Chondrocyte (in vitro differentiated cells): ENCODE measurements at regions not wholly inside any gene's neighbourhood (a gene's known extent, or its start where the extent isn't known, plus 50 kb on each side); places are given as distances from the start of the nearest gene placed in this dataset.

Experiments used
- DNase-seq: peaks from one replicate; pipeline ENCODE4 v3.0.0; 2021; ENCODE audit warnings: mixed read lengths, low spot score
- H3K27ac Mint-ChIP-seq: one replicate; pipeline ENCODE4 v1.8.0; 2021; ENCODE audit warnings: mild to moderate bottlenecking, moderate library complexity, mixed read lengths; ENCODE audit not compliant: unreplicated experiment
- H3K27me3 Mint-ChIP-seq: 2 replicates; pipeline ENCODE4 v1.8.0; 2021; ENCODE audit warnings: low read depth, mixed read lengths
- H3K36me3 Mint-ChIP-seq: 2 replicates; pipeline ENCODE4 v1.8.0; 2021; ENCODE audit warnings: low read depth, mixed read lengths
- H3K4me1 Mint-ChIP-seq: 2 replicates; pipeline ENCODE4 v1.8.0; 2021; ENCODE audit warnings: low read depth, mild to moderate bottlenecking, mixed read lengths
- H3K4me3 Mint-ChIP-seq: one replicate; pipeline ENCODE4 v1.8.0; 2021; ENCODE audit warnings: mild to moderate bottlenecking, moderate library complexity, mixed read lengths; ENCODE audit not compliant: unreplicated experiment
- H3K9me3 Mint-ChIP-seq: 2 replicates; pipeline ENCODE4 v1.8.0; 2021; ENCODE audit warnings: low read depth, mixed read lengths
- CTCF ChIP-seq: fragments of 200-600 bp; sonication (generic); IDR thresholded peaks from 2 replicates; pipeline ENCODE4 v1.5.0; 2021; ENCODE audit warnings: antibody characterized with exemption, mild to moderate bottlenecking, moderate library complexity

- Mint-ChIP-seq H3K36me3 (no peaks in the 10 kb centered on the region), H3K4me3 (no peak overlapping the region)
- TF ChIP-seq CTCF: no peak
Measured at GRCh38 chr1:81044708-81045107, 756.0 kb upstream of the ADGRL2 start.

GRCh38 chr1:81042225-81042624, 758.5 kb upstream of the ADGRL2 start:
- Mint-ChIP-seq H3K4me3 (no peak overlapping the region), H3K36me3 (no peaks in the 10 kb centered on the region), H3K4me1 (peaks cover 6% of the 10 kb centered on the region), H3K9me3 (no peaks in the 10 kb centered on the region), H3K27me3 (no peaks in the 10 kb centered on the region), H3K27ac (no peak overlapping the region)
- no peak for TF ChIP-seq CTCF
- DNase-seq: no peak

More at GRCh38 chr1:81044708-81045107, 756.0 kb upstream of the ADGRL2 start:
- H3K4me1 Mint-ChIP-seq: peaks cover 6% of the 10 kb centered on the region
- H3K27me3 Mint-ChIP-seq: no peaks in the 10 kb centered on the region
- no peak for DNase-seq
- no peak overlapping the region for H3K27ac Mint-ChIP-seq
- no peaks in the 10 kb centered on the region for H3K9me3 Mint-ChIP-seq

GRCh38 chr1:81034291-81034690, 766.4 kb upstream of the ADGRL2 start:
- Mint-ChIP-seq H3K27ac (no peak overlapping the region), H3K27me3 (no peaks in the 10 kb centered on the region), H3K36me3 (no peaks in the 10 kb centered on the region), H3K4me1 (peaks cover 3% of the 10 kb centered on the region), H3K9me3 (no peaks in the 10 kb centered on the region), H3K4me3 (no peak overlapping the region)
- no peak for TF ChIP-seq CTCF
- no peak for DNase-seq

- H3K4me3 Mint-ChIP-seq: no peak overlapping the region
- no peaks in the 10 kb centered on the region for H3K36me3 Mint-ChIP-seq
- H3K4me1 Mint-ChIP-seq: peaks cover 3% of the 10 kb centered on the region
- no peaks in the 10 kb centered on the region for H3K9me3 Mint-ChIP-seq
- no peak for DNase-seq
- H3K27me3 Mint-ChIP-seq: no peaks in the 10 kb centered on the region
- TF ChIP-seq CTCF: no peak
- H3K27ac Mint-ChIP-seq: no peak overlapping the region
Measured at GRCh38 chr1:81032973-81033425, 767.7 kb upstream of the ADGRL2 start.

- no peak overlapping the region for H3K4me3 Mint-ChIP-seq
- no peak overlapping the region for H3K27ac Mint-ChIP-seq
- no peak for TF ChIP-seq CTCF
- no peaks in the 10 kb centered on the region for H3K36me3 Mint-ChIP-seq
- no peaks in the 10 kb centered on the region for H3K9me3 Mint-ChIP-seq
- H3K4me1 Mint-ChIP-seq: peaks cover 3% of the 10 kb centered on the region
- DNase-seq: no peak
- H3K27me3 Mint-ChIP-seq: no peaks in the 10 kb centered on the region
Measured at GRCh38 chr1:81032374-81032773, 768.4 kb upstream of the ADGRL2 start.
